ENCODE measurements at regions not wholly inside any gene's neighbourhood (a gene's known extent, or its start where the extent isn't known, plus 50 kb on each side); places are given as distances from the start of the nearest gene placed in this dataset.
"Not testable (repeated sequence)": the region's sequence is repeated elsewhere in the genome, so short reads cannot be mapped to it uniquely, and the experiment has no call there.

DNA sequence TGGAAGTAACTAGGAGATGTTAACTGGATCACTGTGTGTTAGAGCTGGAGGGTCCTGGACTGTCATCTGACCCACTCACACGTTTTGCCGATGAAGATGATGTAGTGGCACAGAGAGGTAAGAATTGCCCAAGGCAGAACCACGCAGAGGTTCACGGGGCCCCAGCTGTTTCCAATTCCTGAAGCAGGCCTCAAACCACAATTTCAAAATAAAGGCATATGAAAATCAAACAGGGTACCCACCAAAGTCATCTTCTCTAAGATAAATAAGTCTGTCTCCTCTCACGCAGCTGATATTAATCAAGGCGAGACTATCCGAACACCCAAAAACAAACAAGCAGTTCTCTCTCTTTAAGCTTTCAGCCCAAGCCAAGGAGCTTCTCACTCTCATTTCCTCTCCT is 113.3 kb upstream of the JCAD start:
- DNase-seq (ENCODE audit: low spot score) (no peak), ATAC-seq (no peak)

GRCh38 chr10:30172091-30172490 is 112.7 kb upstream of the JCAD start:
- ATAC-seq (no peak), DNase-seq (ENCODE audit: low spot score) (no peak)

- DNase-seq (ENCODE audit: low spot score): no peak
- ATAC-seq: no peak
These were observed 112.2 kb upstream of the JCAD start for GRCh38 chr10:30171601-30172000.

DNA sequence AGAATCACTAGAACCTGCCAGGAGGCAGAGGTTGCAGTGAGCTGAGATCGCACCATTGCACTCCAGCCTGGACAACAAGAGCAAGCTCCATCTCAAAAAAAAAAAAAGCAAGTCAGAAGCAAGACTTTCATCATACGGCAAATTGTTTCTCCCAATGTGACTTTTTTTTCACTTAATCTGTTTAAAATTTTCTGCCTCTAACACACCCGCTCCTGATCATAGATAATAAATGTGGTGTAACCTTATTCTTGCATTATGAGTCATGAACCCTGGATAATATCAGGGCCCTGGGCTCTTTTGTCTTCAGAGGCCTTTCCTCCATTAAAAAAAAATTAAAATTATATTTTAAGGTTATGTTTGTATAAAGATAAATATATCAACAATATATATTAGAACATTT is 111.4 kb upstream of the JCAD start:
- no peak for DNase-seq (ENCODE audit: low spot score)
- no peak for ATAC-seq

DNA sequence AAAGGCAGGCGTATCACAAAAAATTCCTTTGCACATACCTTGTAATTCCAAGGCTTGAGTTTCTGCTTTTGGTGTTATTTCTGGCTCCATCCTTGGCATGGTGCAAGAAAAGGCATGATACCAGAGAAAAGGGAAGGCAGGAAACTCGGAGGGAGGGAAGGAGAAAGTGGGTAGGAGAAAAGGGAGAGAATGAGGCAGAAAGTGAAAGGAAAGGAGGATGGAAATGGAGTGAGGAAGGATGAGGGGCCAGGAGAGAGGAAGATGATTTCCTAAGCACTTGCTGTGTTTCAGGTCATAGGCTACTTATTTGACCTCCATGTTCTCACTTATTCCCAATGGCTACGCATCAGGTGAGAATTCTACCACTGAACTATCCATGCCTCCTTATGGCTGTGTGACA is 110.8 kb upstream of the JCAD start:
- no peak for ATAC-seq
- no peak for DNase-seq (ENCODE audit: low spot score)

DNA sequence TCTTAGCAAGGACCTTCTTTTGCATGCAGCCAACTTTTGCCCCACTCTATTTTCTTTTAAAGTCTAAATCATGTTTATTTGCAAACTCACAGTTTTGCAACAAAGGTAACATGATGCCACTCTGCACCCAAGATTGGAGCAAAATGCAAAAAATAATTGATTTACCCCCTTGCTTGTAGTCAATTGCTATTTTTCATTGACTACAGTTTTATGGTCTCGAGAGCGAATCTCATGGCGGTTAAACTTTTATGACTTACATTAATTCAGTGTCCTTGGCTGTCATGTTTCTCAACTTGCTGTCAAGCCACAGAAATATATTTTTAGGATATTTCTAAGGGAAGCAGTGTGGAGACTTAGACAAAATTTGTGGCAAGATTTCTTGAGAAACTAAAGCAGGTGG is 110.0 kb upstream of the JCAD start:
- no peak for ATAC-seq

GRCh38 chr10:30166929-30167328 is 107.5 kb upstream of the JCAD start:
- ATAC-seq: no peak

More for the DNA sequence above, 110.0 kb upstream of the JCAD start:
- no peak for DNase-seq (ENCODE audit: low spot score)

DNA sequence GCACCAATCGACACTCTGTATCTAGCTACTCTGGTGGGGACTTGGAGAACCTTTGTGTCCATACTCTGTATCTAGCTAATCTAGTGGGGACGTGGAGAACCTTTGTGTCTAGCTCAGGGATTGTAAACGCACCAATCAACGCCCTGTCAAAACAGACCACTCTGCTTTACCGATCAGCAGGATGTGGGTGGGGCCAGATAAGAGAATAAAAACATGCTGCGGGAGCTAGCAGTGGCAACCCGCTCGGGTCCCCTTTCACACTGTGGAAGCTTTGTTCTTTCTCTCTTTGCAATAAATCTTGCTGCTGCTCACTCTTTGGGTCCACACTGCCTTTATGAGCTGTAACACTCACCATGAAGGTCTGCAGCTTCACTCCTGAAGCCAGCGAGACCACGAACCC is 104.0 kb upstream of the JCAD start:
- ATAC-seq; DNase-seq (ENCODE audit: low spot score): not testable (repeated sequence)

More at GRCh38 chr10:30166929-30167328, 107.5 kb upstream of the JCAD start:
- no peak for DNase-seq (ENCODE audit: low spot score)

DNA sequence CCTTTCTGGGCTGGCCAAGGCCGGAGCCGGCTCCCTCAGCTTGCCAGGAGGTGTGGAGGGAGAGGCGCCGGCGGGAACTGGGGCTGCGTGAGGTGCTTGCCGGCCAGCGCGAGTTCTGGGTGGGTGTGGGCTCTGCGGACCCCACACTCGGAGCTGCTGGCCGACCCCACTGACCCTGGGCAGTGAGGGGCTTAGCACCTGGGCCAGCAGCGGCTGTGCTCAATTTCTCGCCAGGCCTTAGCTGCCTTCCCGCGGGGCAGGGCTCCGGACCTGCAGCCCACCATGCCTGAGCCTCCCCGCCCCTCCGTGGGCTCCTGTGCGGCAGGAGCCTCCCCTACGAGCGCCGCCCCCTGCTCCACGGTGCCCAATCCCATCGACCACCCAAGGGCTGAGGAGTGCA is 103.4 kb upstream of the JCAD start:
- ATAC-seq; DNase-seq (ENCODE audit: low spot score): not testable (repeated sequence)

GRCh38 chr10:30160271-30160982 is 101.0 kb upstream of the JCAD start:
- DNase-seq (ENCODE audit: low spot score) (peak; percentile 66), ATAC-seq (peak; percentile 98)

DNA sequence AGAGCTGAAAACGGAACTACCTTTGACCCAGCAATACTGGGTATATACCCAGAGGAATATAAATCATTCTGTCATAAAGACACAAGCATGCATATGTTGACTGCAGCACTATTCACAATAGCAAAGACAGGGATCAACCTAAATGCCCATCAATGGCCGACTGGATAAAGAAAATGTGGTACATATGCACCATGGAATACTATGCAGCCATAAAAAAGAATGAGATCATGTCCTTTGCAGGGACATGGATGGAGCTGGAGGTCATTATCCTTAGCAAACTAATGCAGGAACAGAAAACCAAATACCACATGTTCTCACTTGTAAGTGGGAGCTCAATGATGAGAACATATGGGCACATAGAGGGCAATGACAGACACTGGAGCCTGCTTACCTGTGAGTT is 100.2 kb upstream of the JCAD start:
- ATAC-seq: not testable (repeated sequence)

DNA sequence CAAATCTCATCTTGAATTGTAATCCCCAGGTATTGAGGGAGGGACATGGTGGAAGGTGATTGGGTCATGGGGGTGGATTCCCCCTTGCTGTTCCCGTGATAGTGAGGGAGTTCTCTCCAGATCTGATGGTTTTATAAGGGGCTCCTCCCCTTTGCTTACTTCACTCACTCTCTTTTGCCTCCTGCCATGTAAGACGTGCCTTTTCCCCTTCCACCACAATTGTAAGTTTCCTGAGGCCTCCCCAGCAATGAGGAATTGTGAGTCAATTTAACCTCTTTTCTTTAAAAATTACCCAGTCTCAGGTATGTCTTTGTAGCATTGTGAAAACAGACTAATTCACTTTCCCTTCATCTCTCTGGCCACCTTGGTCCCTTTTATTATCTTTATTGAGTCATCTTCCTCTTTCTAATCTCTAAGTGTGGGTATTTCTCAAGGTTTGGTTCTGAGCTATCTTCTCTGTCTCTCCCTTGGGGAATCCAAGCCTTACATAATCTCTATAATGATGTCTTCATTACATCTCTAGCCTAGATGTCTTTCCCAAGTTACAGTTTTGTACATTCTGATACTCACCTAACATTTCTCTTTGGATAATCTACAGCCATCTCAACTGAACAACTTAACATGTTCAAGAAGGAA is 99.1 kb upstream of the JCAD start:
- ATAC-seq (no peak), DNase-seq (ENCODE audit: low spot score) (no peak)

More for the DNA sequence above, 100.2 kb upstream of the JCAD start:
- not testable (repeated sequence) for DNase-seq (ENCODE audit: low spot score)

GRCh38 chr10:30155401-30155800 is 96.0 kb upstream of the JCAD start:
- ATAC-seq (peak; percentile 60), DNase-seq (ENCODE audit: low spot score) (no peak)

- ATAC-seq (no peak), DNase-seq (ENCODE audit: low spot score) (no peak)
These were observed 95.2 kb upstream of the JCAD start for GRCh38 chr10:30154561-30154960.

DNA sequence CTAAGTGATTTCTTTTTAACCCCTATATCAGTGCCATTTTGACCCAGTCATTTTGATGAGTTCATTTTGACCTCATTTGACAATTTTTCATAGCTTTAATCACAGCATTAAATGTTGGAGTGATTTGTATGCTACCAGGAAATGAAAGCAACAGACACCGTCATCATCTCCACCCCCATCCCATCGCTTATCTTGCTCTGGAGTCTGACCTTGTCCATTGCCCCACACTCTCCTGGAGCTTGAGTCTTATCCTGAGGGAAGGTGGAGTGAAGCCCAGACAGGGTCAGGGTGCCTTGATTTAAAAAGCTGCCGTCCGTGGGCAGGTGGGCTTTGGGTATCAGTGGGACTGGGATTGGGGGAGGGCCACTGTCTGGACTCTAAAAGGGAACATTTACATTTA is 94.7 kb upstream of the JCAD start:
- no peak for DNase-seq (ENCODE audit: low spot score)
- no peak for ATAC-seq

DNA sequence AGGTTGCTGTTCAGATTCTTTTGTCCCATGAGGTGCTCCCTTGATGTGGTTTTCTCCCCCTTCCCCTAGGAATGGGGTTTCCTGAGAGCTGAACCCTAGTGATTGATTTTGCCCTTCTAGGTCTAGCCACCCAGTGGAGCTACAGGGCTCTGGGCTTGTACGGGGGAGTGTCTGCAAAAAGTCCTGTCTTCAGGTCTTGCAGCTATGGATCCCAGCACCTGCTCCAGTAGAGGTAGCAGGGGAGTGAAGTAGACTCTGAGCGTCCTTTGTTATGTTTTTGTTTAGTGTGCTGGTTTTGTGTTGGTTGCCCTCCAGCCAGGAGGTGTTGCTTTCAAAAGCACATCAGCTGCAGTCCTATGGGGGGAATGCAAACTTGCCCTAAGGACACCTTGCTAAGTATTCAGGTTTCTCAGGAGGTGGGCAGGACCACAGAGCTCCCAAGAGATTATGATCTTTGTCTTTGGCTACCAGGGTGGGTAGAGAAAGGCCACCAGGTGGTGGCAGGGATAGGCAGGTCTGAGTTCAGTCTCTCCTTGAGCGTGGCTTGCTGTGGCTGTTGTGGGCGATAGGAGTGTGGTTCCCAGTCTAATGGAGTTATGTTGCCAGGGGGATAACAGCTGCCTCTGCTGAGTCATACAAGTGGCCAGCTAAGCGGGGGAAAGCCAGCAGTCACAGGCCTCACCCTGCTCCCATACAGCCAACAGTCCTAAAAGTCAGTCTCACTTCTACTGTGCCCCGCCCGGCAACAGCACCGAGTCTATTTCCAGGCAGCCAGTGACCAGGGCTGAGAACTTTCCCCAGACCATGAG is 92.4 kb upstream of the JCAD start:
- DNase-seq (ENCODE audit: low spot score) (no peak), ATAC-seq (no peak)

GRCh38 chr10:30141423-30141822 is 82.0 kb upstream of the JCAD start:
- ATAC-seq: no peak

GRCh38 chr10:30134171-30134945 is 75.0 kb upstream of the JCAD start:
- DNase-seq (ENCODE audit: low spot score) (no peak), ATAC-seq (no peak)

More at GRCh38 chr10:30141423-30141822, 82.0 kb upstream of the JCAD start:
- DNase-seq (ENCODE audit: low spot score): no peak

- ATAC-seq (no peak), DNase-seq (ENCODE audit: low spot score) (no peak)
These were observed 73.8 kb upstream of the JCAD start for GRCh38 chr10:30133198-30133597.

- not testable (repeated sequence) for ATAC-seq; DNase-seq (ENCODE audit: low spot score)
These were observed 72.0 kb upstream of the JCAD start for GRCh38 chr10:30131369-30131768.

DNA sequence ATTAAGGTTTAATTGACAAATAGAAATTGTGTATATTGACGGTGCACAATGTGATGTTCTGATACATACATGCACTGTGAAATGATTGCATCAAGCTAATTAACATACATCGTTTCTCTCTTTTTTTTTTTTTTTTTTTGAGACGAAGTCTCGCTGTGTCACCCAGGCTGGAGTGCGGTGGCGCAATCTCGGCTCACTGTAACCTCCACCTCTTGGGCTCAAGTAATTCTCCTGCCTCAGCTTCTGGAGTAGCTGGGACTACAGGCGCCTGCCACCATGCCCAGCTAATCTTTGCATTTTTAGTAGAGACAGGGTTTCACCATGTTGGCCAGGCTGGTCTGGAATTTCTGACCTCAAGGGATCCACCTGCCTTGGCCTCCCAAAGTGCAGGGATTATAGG is 69.9 kb upstream of the JCAD start:
- not testable (repeated sequence) for ATAC-seq; DNase-seq (ENCODE audit: low spot score)

All from left lobe of liver (tissue), 2 donors.